ENCODE measurements at regions not wholly inside any gene's neighbourhood (a gene's known extent, or its start where the extent isn't known, plus 50 kb on each side); places are given as distances from the start of the nearest gene placed in this dataset.

DNA sequence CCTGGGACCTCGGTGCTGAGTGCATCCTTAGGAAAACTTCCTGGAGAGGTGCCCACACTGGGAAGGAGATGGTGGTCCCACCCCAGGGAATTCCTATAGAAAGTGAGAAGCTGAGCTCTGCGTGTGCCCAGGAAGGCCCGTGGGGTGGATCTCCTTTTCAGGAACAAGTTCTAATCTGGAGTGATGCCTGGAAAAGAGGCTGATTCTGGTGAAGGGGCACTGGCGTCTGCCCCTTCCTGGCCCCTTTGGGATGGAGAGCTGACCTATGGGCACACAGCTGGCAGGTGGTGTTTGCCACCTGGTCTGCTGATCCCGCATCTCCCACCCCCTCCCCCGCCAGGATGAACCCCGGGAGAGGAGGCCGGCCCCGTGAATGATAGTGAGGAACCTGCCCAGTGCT lies 142.0 kb upstream of the RTL1 start:
- no peak for FAIRE-seq
- Histone ChIP-seq H3K9me3 (replicated peaks; ENCODE audit: control insufficient read depth, insufficient read depth, low read length) (no peaks in the 10 kb centered on the region), H2AFZ (ENCODE audit: low read depth, low read length) (no peak overlapping the region), H3K4me1 (ENCODE audit: control insufficient read depth, extremely low read depth, insufficient read depth, low read length) (no peaks in the 10 kb centered on the region), H3K79me2 (ENCODE audit: control insufficient read depth, insufficient read depth, low read length) (no peaks in the 10 kb centered on the region), H4K20me1 (replicated peaks; ENCODE audit: control insufficient read depth, extremely low read depth, insufficient read depth, low read length) (no peaks in the 10 kb centered on the region), H3K4me3 (replicated peaks in 1 of 3; ENCODE audit: insufficient read depth in 1 of 3, low read depth in 1 of 3, low read length in 3 of 3) (no peak overlapping the region), H3K27ac (ENCODE audit: insufficient read depth, low read depth, low read length) (no peak overlapping the region), H3K27me3 (ENCODE audit: control insufficient read depth in 2 of 2, insufficient read depth in 2 of 2, low read length in 2 of 2) (no peaks in the 10 kb centered on the region), H3K36me3 (ENCODE audit: control insufficient read depth in 2 of 2, extremely low read depth in 1 of 2, insufficient read depth in 2 of 2, low read length in 2 of 2) (peaks cover 0 to 28% of the 10 kb centered on the region in 2 experiments), H3K9ac (replicated peaks; ENCODE audit: extremely low read depth, insufficient read depth, low read length) (no peak overlapping the region), H3K4me2 (ENCODE audit: insufficient read depth, low read length) (no peak overlapping the region), H3K9me1 (replicated peaks; ENCODE audit: control insufficient read depth, extremely low read depth, insufficient read depth, low read length) (no peaks in the 10 kb centered on the region)
- TF ChIP-seq MYC (IDR thresholded peaks at IDR 0.05; ENCODE audit: low read depth, low read length) (no peak), POLR2AphosphoS5 (IDR thresholded peaks at IDR 0.05; ENCODE audit: insufficient read depth, low read depth, low read length) (no peak), JUN (IDR thresholded peaks at IDR 0.05; ENCODE audit: borderline replicate concordance, insufficient read depth, insufficient read length, low read depth) (no peak), CTCF (IDR thresholded peaks at IDR 0.05; ENCODE audit: extremely low read depth in 1 of 2, insufficient read depth in 1 of 2, low read depth in 1 of 2, low read length in 2 of 2) (no peak), EZH2 (IDR thresholded peaks at IDR 0.05; ENCODE audit: borderline replicate concordance, low read depth, low read length, severe bottlenecking) (no peak), FOS (IDR thresholded peaks at IDR 0.05; ENCODE audit: borderline replicate concordance, insufficient read depth, low read length) (no peak), POLR2A (IDR thresholded peaks at IDR 0.05; ENCODE audit: low read depth, low read length) (no peak), GATA2 (IDR thresholded peaks at IDR 0.05; ENCODE audit: insufficient read depth, insufficient read length, low read depth, low read length) (no peak)
- TF ChIP-seq, protein P1, sequence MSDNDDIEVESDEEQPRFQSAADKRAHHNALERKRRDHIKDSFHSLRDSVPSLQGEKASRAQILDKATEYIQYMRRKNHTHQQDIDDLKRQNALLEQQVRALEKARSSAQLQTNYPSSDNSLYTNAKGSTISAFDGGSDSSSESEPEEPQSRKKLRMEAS (IDR thresholded peaks at IDR 0.05; ENCODE audit: insufficient read depth, insufficient read length) = no peak
- ChIA-PET POLR2A (no interaction called here), CTCF (interaction anchor here (0.7 kb wide), 1 partner anchor 22 kb away, joined by 3 read pairs; no protein-coding TSS in a partner anchor)
- dilution Hi-C loops (cut with MboI; ENCODE audit: extremely low pct_ligation_motif_present, low sequenced_read_pairs) (no loop called here), intact Hi-C loops (cut with micrococcal nuclease) (no loop called here)
- no peak for DNase-seq (ENCODE audit: low read depth, low spot score)
- no TSS peak for BruUV-seq (replicated peaks)

Measured in endothelial cell of umbilical vein (primary cell).